ENCODE measurements at regions not wholly inside any gene's neighbourhood (a gene's known extent, or its start where the extent isn't known, plus 50 kb on each side); places are given as distances from the start of the nearest gene placed in this dataset.

DNA sequence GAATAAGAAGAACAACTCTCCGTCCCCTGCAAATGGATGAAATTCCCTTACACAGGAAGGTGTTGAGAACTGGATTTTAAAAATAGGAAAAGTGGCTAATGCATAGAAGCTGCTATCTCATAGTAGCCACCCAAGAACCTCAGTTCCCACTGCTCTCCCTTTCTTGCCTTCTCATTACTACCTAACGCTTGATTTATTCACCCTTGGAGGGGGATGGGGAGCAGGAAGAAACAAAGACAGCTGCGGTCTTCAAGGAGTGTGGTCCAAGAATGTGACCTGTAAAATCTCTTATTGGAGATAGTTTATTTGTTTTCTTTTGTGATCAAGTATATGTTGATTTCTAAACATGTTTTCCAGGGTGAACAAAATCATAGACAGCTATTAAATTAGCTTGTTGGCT, 274.1 kb upstream of the CTNNB1 start (continued):
- TF ChIP-seq, protein P1, sequence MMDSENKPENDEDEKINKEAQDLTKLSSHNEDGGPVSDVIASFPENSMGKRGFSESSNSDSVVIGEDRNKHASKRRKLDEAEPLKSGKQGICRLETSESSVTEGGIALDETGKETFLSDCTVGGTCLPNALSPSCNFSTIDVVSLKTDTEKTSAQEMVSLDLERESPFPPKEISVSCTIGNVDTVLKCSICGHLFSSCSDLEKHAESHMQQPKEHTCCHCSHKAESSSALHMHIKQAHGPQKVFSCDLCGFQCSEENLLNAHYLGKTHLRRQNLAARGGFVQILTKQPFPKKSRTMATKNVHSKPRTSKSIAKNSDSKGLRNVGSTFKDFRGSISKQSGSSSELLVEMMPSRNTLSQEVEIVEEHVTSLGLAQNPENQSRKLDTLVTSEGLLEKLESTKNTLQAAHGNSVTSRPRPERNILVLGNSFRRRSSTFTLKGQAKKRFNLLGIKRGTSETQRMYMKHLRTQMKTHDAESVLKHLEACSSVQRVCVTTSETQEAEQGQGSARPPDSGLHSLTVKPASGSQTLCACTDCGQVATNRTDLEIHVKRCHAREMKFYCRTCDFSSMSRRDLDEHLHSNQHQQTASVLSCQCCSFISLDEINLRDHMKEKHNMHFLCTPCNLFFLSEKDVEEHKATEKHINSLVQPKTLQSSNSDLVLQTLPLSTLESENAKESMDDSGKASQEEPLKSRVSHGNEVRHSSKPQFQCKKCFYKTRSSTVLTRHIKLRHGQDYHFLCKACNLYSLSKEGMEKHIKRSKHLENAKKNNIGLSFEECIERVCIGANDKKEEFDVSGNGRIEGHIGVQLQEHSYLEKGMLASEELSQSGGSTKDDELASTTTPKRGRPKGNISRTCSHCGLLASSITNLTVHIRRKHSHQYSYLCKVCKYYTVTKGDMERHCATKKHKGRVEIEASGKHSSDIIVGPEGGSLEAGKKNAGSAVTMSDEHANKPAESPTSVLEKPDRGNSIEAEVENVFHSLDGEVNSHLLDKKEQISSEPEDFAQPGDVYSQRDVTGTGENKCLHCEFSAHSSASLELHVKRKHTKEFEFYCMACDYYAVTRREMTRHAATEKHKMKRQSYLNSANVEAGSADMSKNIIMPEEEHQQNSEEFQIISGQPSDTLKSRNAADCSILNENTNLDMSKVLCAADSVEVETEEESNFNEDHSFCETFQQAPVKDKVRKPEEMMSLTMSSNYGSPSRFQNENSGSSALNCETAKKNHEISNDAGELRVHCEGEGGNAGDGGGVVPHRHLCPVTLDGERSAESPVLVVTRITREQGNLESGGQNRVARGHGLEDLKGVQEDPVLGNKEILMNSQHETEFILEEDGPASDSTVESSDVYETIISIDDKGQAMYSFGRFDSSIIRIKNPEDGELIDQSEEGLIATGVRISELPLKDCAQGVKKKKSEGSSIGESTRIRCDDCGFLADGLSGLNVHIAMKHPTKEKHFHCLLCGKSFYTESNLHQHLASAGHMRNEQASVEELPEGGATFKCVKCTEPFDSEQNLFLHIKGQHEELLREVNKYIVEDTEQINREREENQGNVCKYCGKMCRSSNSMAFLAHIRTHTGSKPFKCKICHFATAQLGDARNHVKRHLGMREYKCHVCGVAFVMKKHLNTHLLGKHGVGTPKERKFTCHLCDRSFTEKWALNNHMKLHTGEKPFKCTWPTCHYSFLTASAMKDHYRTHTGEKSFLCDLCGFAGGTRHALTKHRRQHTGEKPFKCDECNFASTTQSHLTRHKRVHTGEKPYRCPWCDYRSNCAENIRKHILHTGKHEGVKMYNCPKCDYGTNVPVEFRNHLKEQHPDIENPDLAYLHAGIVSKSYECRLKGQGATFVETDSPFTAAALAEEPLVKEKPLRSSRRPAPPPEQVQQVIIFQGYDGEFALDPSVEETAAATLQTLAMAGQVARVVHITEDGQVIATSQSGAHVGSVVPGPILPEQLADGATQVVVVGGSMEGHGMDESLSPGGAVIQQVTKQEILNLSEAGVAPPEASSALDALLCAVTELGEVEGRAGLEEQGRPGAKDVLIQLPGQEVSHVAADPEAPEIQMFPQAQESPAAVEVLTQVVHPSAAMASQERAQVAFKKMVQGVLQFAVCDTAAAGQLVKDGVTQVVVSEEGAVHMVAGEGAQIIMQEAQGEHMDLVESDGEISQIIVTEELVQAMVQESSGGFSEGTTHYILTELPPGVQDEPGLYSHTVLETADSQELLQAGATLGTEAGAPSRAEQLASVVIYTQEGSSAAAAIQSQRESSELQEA (IDR thresholded peaks at IDR 0.05; ENCODE audit: low read depth) = no peak
- TF ChIP-seq, protein P2, sequence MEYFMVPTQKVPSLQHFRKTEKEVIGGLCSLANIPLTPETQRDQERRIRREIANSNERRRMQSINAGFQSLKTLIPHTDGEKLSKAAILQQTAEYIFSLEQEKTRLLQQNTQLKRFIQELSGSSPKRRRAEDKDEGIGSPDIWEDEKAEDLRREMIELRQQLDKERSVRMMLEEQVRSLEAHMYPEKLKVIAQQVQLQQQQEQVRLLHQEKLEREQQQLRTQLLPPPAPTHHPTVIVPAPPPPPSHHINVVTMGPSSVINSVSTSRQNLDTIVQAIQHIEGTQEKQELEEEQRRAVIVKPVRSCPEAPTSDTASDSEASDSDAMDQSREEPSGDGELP (CRISPR knock-in tag; IDR thresholded peaks at IDR 0.05; ENCODE audit: borderline replicate concordance) = no peak
- TF ChIP-seq TGIF2 (CRISPR knock-in tag; IDR thresholded peaks at IDR 0.05) (no peak), ZNF124 (CRISPR knock-in tag; IDR thresholded peaks at IDR 0.05) (no peak), MAZ (CRISPR knock-in tag; conservative IDR thresholded peaks at IDR 0.05 in 1 of 2, IDR thresholded peaks at IDR 0.05 in 1 of 2) (no peak), ETV1 (tag; conservative IDR thresholded peaks at IDR 0.05; ENCODE audit: low read depth) (no peak)
- TF ChIP-seq, protein P3, sequence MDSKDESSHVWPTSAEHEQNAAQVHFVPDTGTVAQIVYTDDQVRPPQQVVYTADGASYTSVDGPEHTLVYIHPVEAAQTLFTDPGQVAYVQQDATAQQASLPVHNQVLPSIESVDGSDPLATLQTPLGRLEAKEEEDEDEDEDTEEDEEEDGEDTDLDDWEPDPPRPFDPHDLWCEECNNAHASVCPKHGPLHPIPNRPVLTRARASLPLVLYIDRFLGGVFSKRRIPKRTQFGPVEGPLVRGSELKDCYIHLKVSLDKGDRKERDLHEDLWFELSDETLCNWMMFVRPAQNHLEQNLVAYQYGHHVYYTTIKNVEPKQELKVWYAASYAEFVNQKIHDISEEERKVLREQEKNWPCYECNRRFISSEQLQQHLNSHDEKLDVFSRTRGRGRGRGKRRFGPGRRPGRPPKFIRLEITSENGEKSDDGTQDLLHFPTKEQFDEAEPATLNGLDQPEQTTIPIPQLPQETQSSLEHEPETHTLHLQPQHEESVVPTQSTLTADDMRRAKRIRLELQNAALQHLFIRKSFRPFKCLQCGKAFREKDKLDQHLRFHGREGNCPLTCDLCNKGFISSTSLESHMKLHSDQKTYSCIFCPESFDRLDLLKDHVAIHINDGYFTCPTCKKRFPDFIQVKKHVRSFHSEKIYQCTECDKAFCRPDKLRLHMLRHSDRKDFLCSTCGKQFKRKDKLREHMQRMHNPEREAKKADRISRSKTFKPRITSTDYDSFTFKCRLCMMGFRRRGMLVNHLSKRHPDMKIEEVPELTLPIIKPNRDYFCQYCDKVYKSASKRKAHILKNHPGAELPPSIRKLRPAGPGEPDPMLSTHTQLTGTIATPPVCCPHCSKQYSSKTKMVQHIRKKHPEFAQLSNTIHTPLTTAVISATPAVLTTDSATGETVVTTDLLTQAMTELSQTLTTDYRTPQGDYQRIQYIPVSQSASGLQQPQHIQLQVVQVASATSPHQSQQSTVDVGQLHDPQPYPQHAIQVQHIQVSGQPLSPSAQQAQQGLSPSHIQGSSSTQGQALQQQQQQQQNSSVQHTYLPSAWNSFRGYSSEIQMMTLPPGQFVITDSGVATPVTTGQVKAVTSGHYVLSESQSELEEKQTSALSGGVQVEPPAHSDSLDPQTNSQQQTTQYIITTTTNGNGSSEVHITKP (IDR thresholded peaks at IDR 0.05; ENCODE audit: partially characterized antibody) = no peak
- TF ChIP-seq, protein P4, sequence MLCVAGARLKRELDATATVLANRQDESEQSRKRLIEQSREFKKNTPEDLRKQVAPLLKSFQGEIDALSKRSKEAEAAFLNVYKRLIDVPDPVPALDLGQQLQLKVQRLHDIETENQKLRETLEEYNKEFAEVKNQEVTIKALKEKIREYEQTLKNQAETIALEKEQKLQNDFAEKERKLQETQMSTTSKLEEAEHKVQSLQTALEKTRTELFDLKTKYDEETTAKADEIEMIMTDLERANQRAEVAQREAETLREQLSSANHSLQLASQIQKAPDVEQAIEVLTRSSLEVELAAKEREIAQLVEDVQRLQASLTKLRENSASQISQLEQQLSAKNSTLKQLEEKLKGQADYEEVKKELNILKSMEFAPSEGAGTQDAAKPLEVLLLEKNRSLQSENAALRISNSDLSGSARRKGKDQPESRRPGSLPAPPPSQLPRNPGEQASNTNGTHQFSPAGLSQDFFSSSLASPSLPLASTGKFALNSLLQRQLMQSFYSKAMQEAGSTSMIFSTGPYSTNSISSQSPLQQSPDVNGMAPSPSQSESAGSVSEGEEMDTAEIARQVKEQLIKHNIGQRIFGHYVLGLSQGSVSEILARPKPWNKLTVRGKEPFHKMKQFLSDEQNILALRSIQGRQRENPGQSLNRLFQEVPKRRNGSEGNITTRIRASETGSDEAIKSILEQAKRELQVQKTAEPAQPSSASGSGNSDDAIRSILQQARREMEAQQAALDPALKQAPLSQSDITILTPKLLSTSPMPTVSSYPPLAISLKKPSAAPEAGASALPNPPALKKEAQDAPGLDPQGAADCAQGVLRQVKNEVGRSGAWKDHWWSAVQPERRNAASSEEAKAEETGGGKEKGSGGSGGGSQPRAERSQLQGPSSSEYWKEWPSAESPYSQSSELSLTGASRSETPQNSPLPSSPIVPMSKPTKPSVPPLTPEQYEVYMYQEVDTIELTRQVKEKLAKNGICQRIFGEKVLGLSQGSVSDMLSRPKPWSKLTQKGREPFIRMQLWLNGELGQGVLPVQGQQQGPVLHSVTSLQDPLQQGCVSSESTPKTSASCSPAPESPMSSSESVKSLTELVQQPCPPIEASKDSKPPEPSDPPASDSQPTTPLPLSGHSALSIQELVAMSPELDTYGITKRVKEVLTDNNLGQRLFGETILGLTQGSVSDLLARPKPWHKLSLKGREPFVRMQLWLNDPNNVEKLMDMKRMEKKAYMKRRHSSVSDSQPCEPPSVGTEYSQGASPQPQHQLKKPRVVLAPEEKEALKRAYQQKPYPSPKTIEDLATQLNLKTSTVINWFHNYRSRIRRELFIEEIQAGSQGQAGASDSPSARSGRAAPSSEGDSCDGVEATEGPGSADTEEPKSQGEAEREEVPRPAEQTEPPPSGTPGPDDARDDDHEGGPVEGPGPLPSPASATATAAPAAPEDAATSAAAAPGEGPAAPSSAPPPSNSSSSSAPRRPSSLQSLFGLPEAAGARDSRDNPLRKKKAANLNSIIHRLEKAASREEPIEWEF (CRISPR knock-in tag; IDR thresholded peaks at IDR 0.05) = no peak
